Keratinocyte (primary cell): ENCODE measurements at regions not wholly inside any gene's neighbourhood (a gene's known extent, or its start where the extent isn't known, plus 50 kb on each side); places are given as distances from the start of the nearest gene placed in this dataset.
A peak's percentile ranks its signal among the peaks of the same experiment; 100 is the strongest.

Source experiments
- DNase-seq: peaks from one replicate; pipeline ENCODE4 v3.0.0-alpha.2; 2011; ENCODE audit warnings: low read depth, missing footprints, low spot score
- FAIRE-seq: peaks from 2 replicates; lab custom pipeline; 2011; peaks lifted over from hg19 to GRCh38; lab: Jason Lieb, UNC
- H2AFZ ChIP-seq: 2 replicates; pipeline ENCODE4 v1.6.0; 2012; ENCODE audit warnings: low read length, control low read depth, inconsistent platforms; ENCODE audit not compliant: control insufficient read depth
- H3K27ac ChIP-seq: 2 replicates; pipeline ENCODE4 v1.5.1; 2011; ENCODE audit warnings: low read length; ENCODE audit not compliant: control insufficient read depth, insufficient read depth
- H3K27me3 ChIP-seq: 3 replicates; pipeline ENCODE4 v1.6.0; 2011; ENCODE audit warnings: low read length; ENCODE audit not compliant: control insufficient read depth, insufficient read depth; ENCODE audit errors: extremely low read depth
- H3K36me3 ChIP-seq, 2 experiments: 2 replicates in 1 of 2; 3 replicates in 1 of 2; pipeline ENCODE4 v1.5.1; 2011; ENCODE audit warnings: low read length in 2 of 2, mild to moderate bottlenecking in 1 of 2; ENCODE audit not compliant: control insufficient read depth in 2 of 2, insufficient read depth in 2 of 2; ENCODE audit errors: extremely low read depth in 1 of 2
- H3K4me1 ChIP-seq: 3 replicates; pipeline ENCODE4 v1.5.1; 2011; ENCODE audit warnings: low read length; ENCODE audit not compliant: control insufficient read depth, insufficient read depth; ENCODE audit errors: extremely low read depth
- H3K4me2 ChIP-seq: 3 replicates; pipeline ENCODE4 v1.6.0; 2011; ENCODE audit warnings: low read depth, low read length; ENCODE audit not compliant: control insufficient read depth, insufficient read depth; ENCODE audit errors: extremely low read depth
- H3K4me3 ChIP-seq, 3 experiments: fragments of 200-600 bp in 1 of 3; sonication (generic) in 1 of 3; 2 replicates in 2 of 3; 3 replicates in 1 of 3; pipeline ENCODE4 v1.5.1; 2011 to 2016; ENCODE audit warnings: low read length in 3 of 3, mild to moderate bottlenecking in 3 of 3, control low read depth in 2 of 3, inconsistent platforms in 1 of 3, low read depth in 1 of 3, mixed read lengths in 1 of 3, mixed run types in 1 of 3, moderate library complexity in 1 of 3; ENCODE audit not compliant: control insufficient read depth in 2 of 3, insufficient read depth in 2 of 3; ENCODE audit errors: extremely low read depth in 1 of 3
- H3K79me2 ChIP-seq: 2 replicates; pipeline ENCODE4 v1.6.0; 2012; ENCODE audit warnings: low read length; ENCODE audit not compliant: control insufficient read depth, insufficient read depth
- H3K9ac ChIP-seq: 3 replicates; pipeline ENCODE4 v1.6.0; 2011; ENCODE audit warnings: low read length; ENCODE audit not compliant: control insufficient read depth, insufficient read depth; ENCODE audit errors: extremely low read depth
- H3K9me1 ChIP-seq: 3 replicates; pipeline ENCODE4 v1.6.0; 2011; ENCODE audit warnings: low read length; ENCODE audit not compliant: control insufficient read depth, insufficient read depth; ENCODE audit errors: extremely low read depth
- H3K9me3 ChIP-seq: 2 replicates; pipeline ENCODE4 v1.5.1; 2012; ENCODE audit warnings: low read depth, low read length; ENCODE audit not compliant: control insufficient read depth
- H4K20me1 ChIP-seq: 3 replicates; pipeline ENCODE4 v1.6.0; 2011; ENCODE audit warnings: low read length; ENCODE audit not compliant: control insufficient read depth, insufficient read depth; ENCODE audit errors: extremely low read depth
- EZH2 ChIP-seq: IDR thresholded peaks from one replicate; pipeline ENCODE4 v1.6.1; 2012; ENCODE audit warnings: inconsistent platforms, mild to moderate bottlenecking, low read length, moderate library complexity
- dilution Hi-C: fragments of 300-500 bp; cut with MboI; formaldehyde crosslinking; loops from one replicate; pipeline ENCODE4 v1.7.0; 2020; ENCODE audit warnings: low sequenced_read_pairs; ENCODE audit not compliant: extremely low pct_ligation_motif_present
- TF ChIP-seq, protein P1 (sequence below), 3 experiments: IDR thresholded peaks in 1 of 3; conservative IDR thresholded peaks in 1 of 3; optimal IDR thresholded peaks in 1 of 3; 2 replicates in 2 of 3; 3 replicates in 1 of 3; pipeline versions ENCODE3 to v1.5.1; 2011; ENCODE audit warnings: low read length in 3 of 3, mild to moderate bottlenecking in 3 of 3, moderate library complexity in 2 of 3, control low read depth in 1 of 3, inconsistent platforms in 1 of 3; ENCODE audit not compliant: insufficient read depth in 2 of 3; ENCODE audit errors: extremely low read depth in 1 of 3

GRCh38 chr4:156312261-156312847, 358.7 kb upstream of the CTSO start:
- dilution Hi-C loops = no loop called here
- Histone ChIP-seq H2AFZ (peak overlapping the region; percentile 67), H3K27ac (no peak overlapping the region), H3K4me1 (peaks cover 4% of the 10 kb centered on the region), H3K9ac (peak overlapping the region; percentile 24), H3K9me3 (no peaks in the 10 kb centered on the region), H3K4me3 (peak overlapping the region in 2 of 3 experiments; percentile 54 to 58), H3K27me3 (no peaks in the 10 kb centered on the region), H3K36me3 (no peaks in the 10 kb centered on the region), H4K20me1 (no peaks in the 10 kb centered on the region), H3K79me2 (no peaks in the 10 kb centered on the region), H3K4me2 (peak overlapping the region; percentile 86), H3K9me1 (no peaks in the 10 kb centered on the region)
- no peak for DNase-seq
- peak; percentile 76 for FAIRE-seq
- no peak for TF ChIP-seq EZH2
- TF ChIP-seq, protein P1, sequence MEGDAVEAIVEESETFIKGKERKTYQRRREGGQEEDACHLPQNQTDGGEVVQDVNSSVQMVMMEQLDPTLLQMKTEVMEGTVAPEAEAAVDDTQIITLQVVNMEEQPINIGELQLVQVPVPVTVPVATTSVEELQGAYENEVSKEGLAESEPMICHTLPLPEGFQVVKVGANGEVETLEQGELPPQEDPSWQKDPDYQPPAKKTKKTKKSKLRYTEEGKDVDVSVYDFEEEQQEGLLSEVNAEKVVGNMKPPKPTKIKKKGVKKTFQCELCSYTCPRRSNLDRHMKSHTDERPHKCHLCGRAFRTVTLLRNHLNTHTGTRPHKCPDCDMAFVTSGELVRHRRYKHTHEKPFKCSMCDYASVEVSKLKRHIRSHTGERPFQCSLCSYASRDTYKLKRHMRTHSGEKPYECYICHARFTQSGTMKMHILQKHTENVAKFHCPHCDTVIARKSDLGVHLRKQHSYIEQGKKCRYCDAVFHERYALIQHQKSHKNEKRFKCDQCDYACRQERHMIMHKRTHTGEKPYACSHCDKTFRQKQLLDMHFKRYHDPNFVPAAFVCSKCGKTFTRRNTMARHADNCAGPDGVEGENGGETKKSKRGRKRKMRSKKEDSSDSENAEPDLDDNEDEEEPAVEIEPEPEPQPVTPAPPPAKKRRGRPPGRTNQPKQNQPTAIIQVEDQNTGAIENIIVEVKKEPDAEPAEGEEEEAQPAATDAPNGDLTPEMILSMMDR (optimal IDR thresholded peaks at IDR 0.05 in 1 of 3, IDR thresholded peaks at IDR 0.05 in 1 of 3, conservative IDR thresholded peaks at IDR 0.05 in 1 of 3; ENCODE audit: extremely low read depth in 1 of 3, insufficient read depth in 2 of 3, low read length in 3 of 3) = no peak

DNA sequence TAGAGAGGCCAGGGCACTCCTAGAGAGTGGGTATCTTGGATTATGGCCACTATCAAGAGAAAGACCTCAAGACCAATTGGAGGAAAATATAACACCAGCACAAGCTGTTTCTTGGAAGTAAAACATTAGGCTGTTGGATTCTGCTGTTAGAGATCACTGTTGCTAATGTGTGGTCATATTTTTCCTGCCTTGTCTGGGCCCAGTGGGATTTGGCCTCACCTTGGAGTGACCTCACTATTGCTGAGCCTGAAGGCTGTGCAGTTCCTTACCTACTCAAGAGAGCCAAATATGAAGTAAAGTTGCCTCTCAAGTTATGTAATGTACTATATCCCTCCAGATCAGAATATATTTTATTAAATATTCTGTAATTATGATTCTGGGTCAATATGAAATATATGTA, 355.4 kb upstream of the CTSO start:
- Histone ChIP-seq H3K9me1 (no peaks in the 10 kb centered on the region), H4K20me1 (no peaks in the 10 kb centered on the region), H2AFZ (no peak overlapping the region), H3K9me3 (no peaks in the 10 kb centered on the region), H3K4me1 (peaks cover 4% of the 10 kb centered on the region), H3K36me3 (no peaks in the 10 kb centered on the region), H3K9ac (no peak overlapping the region), H3K79me2 (no peaks in the 10 kb centered on the region), H3K27ac (no peak overlapping the region), H3K4me2 (no peak overlapping the region), H3K4me3 (no peak overlapping the region), H3K27me3 (no peaks in the 10 kb centered on the region)
- DNase-seq = no peak
- dilution Hi-C loops = no loop called here
- TF ChIP-seq, protein P1 (optimal IDR thresholded peaks at IDR 0.05 in 1 of 3, IDR thresholded peaks at IDR 0.05 in 1 of 3, conservative IDR thresholded peaks at IDR 0.05 in 1 of 3; ENCODE audit: extremely low read depth in 1 of 3, insufficient read depth in 2 of 3, low read length in 3 of 3) = no peak
- no peak for TF ChIP-seq EZH2
- no peak for FAIRE-seq
